NB4 (cell line): ENCODE measurements at regions not wholly inside any gene's neighbourhood (a gene's known extent, or its start where the extent isn't known, plus 50 kb on each side); places are given as distances from the start of the nearest gene placed in this dataset.

Source experiments
- DNase-seq: peaks from one replicate; pipeline ENCODE4 v3.0.0; 2010; ENCODE audit warnings: low read depth
- H3K4me3 ChIP-seq: one replicate; pipeline ENCODE4 v1.5.1; 2011; ENCODE audit warnings: mild to moderate bottlenecking, low read depth, low read length, moderate library complexity
- MYC ChIP-seq: IDR thresholded peaks from 2 replicates; pipeline ENCODE4 v1.6.1; 2011; ENCODE audit warnings: low read depth, low read length
- POLR2A ChIP-seq: IDR thresholded peaks from 2 replicates; pipeline ENCODE4 v1.6.1; 2011; ENCODE audit warnings: mild to moderate bottlenecking; ENCODE audit not compliant: insufficient read length; ENCODE audit errors: extremely low read depth
- TF ChIP-seq, protein P1 (sequence below): IDR thresholded peaks from 2 replicates; pipeline ENCODE4 v1.6.1; 2011; ENCODE audit warnings: low read depth, low read length
- TF ChIP-seq, protein P2 (sequence below): IDR thresholded peaks from one replicate; pipeline ENCODE4 v1.5.1; 2012; ENCODE audit warnings: low read depth, low read length

DNA sequence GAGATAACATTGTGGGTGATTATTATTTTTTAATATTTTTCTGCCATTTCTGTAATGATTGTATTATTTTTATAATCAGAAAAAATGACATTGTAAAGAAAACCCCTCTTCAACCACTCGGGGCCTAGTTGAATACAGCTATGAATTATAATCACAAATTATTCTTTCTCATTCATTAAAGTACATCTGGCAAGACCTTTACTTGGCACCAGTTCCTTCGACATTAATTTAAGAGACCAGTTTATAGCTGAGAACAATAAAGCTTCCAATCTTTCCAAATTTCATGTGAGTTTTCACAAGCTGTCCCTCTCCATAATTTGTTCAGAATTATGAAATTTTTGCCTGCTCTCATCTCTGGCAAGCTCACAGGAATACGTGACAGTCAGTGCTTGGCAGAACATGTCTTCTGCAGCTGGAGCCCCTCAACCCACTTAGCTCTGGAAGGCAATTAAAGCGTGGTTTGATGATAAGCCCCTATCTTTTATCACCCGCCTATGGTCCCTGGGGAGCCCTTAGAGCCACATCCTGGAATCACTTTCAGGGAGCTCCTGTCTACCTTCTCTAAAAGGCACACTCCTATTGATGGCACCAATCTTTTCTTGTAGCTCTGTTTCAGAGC is 201.8 kb upstream of the PRNP start:
- no peak for TF ChIP-seq POLR2A
- no peak for TF ChIP-seq MYC
- TF ChIP-seq, protein P1, sequence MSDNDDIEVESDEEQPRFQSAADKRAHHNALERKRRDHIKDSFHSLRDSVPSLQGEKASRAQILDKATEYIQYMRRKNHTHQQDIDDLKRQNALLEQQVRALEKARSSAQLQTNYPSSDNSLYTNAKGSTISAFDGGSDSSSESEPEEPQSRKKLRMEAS = no peak
- TF ChIP-seq, protein P2, sequence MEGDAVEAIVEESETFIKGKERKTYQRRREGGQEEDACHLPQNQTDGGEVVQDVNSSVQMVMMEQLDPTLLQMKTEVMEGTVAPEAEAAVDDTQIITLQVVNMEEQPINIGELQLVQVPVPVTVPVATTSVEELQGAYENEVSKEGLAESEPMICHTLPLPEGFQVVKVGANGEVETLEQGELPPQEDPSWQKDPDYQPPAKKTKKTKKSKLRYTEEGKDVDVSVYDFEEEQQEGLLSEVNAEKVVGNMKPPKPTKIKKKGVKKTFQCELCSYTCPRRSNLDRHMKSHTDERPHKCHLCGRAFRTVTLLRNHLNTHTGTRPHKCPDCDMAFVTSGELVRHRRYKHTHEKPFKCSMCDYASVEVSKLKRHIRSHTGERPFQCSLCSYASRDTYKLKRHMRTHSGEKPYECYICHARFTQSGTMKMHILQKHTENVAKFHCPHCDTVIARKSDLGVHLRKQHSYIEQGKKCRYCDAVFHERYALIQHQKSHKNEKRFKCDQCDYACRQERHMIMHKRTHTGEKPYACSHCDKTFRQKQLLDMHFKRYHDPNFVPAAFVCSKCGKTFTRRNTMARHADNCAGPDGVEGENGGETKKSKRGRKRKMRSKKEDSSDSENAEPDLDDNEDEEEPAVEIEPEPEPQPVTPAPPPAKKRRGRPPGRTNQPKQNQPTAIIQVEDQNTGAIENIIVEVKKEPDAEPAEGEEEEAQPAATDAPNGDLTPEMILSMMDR = no peak
- DNase-seq = no peak
- H3K4me3 ChIP-seq = no peak overlapping the region

DNA sequence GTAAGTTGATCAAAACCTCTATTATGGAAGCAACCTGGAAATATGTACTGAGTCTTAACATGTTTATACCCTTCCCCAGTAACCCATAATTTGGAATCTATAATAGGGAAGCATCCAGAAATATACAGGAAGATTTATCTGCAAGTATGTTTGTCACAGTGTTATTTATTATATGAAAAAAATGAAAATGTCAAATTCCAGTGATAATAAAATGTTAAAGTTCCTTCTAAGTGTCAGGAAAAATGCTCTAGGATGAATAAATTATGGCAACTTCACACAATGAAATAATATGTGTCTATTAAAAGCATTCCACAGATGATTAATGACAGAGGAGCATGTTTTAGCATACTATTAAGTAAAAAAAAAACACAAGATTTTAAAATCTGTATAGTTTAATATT is 202.3 kb upstream of the PRNP start:
- no peak overlapping the region for H3K4me3 ChIP-seq
- no peak for DNase-seq
- TF ChIP-seq, protein P2 = no peak
- no peak for TF ChIP-seq MYC
- TF ChIP-seq, protein P1 = no peak
- TF ChIP-seq POLR2A = no peak

DNA sequence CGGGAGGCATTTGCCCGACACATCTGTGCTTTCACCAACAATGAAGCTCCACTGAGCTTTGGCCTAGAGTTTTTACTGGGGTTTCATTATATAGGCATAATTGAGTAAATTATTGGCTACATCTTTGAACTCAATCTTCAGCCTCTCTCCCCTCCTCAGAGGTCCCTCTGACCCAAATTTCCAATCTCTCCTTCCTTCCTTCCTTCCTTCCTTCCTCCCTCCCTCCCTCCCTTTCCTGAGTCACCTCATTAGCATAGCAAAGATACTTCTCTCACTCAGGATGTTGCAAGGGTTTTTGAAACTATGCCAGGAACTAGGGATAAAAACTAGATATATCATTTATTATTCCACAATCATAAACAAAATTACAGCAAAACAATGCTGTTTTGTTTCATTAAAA is 202.8 kb upstream of the PRNP start:
- no peak for TF ChIP-seq POLR2A
- TF ChIP-seq MYC = no peak
- TF ChIP-seq, protein P1 = no peak
- TF ChIP-seq, protein P2 = no peak
- no peak for DNase-seq
- H3K4me3 ChIP-seq = no peak overlapping the region

DNA sequence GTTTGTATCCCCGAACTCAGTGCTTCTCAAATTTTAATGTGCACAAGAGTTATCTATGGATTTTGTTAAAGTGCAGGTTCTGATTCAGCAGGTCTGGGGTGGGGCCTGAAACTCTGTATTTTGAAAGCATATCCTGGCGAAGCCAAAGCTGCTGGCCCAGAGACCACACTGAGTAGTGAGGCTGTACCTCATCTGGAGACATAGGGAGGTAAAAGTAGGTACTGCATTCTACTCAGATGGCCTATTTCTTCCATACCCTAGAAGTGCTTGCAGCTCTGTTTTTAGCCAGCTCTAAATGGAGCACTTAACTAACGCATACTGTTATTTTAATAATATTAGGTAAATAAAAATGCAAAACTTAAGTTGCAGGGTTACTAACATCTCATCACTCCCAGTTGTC is 206.2 kb upstream of the PRNP start:
- TF ChIP-seq, protein P1 = no peak
- TF ChIP-seq POLR2A (no peak), MYC (no peak)
- TF ChIP-seq, protein P2 = no peak
- H3K4me3 ChIP-seq = no peak overlapping the region
- no peak for DNase-seq

DNA sequence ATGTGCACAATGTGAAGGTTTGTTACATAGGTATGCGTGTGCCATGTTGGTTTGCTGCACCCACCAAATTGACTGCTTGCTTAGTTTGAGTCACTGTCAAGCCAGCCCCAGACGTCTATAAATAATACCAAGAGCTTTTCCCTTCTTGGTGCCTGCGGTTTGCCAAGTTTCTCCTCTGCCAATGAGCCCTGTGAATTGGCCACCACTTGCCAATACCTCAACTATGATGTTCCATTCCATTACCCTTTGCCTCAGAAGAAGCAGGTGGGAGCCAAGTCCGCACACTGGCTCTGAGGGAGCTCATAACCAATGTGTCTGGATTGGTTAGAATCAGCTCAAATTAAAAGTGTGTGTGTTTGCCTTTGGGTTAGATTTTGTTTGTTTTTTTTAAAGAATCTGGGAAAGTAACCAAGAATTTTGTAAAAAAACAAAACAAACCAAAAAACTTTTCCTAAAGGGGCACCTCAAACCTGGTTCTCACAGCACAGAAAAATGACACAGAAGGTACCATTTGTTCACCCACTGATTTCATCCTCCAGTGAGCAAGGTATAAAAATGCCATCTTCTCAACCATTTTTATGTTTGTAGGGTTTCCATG is 209.3 kb upstream of the PRNP start:
- H3K4me3 ChIP-seq = no peak overlapping the region
- no peak for DNase-seq
- TF ChIP-seq, protein P2 = no peak
- TF ChIP-seq, protein P1 = no peak
- no peak for TF ChIP-seq MYC
- no peak for TF ChIP-seq POLR2A
